Activated CD4-positive, alpha-beta T cell treated with anti-CD3 and anti-CD28 coated beads for 1 hour (primary cell): ENCODE measurements at regions not wholly inside any gene's neighbourhood (a gene's known extent, or its start where the extent isn't known, plus 50 kb on each side); places are given as distances from the start of the nearest gene placed in this dataset.

ENCODE experiments used
- DNase-seq: peaks from one replicate; pipeline ENCODE4 v3.0.0-alpha.2; 2020

- no peak for DNase-seq
These were observed 88.1 kb upstream of the NPVF start for GRCh38 chr7:25316366-25316765.

- DNase-seq = no peak
These were observed 89.8 kb upstream of the NPVF start for GRCh38 chr7:25318047-25318446.

- DNase-seq = no peak
These were observed 91.4 kb upstream of the NPVF start for GRCh38 chr7:25319707-25320106.

- no peak for DNase-seq
These were observed 92.5 kb upstream of the NPVF start for GRCh38 chr7:25320791-25321190.

GRCh38 chr7:25321424-25321823 is 93.1 kb upstream of the NPVF start:
- DNase-seq = no peak

- no peak for DNase-seq
These were observed 94.2 kb upstream of the NPVF start for GRCh38 chr7:25322473-25322872.

- DNase-seq = no peak
These were observed 97.0 kb upstream of the NPVF start for GRCh38 chr7:25325186-25325757.

- DNase-seq = no peak
These were observed 98.3 kb upstream of the NPVF start for GRCh38 chr7:25326501-25327156.

- no peak for DNase-seq
These were observed 101.5 kb upstream of the NPVF start for GRCh38 chr7:25329815-25330214.

GRCh38 chr7:25333296-25333928 is 105.1 kb upstream of the NPVF start:
- no peak for DNase-seq

GRCh38 chr7:25347360-25348066 is 119.2 kb upstream of the NPVF start:
- no peak for DNase-seq

GRCh38 chr7:25348104-25348503 is 119.8 kb upstream of the NPVF start:
- DNase-seq = no peak

GRCh38 chr7:25349283-25350017 is 121.2 kb upstream of the NPVF start:
- no peak for DNase-seq

GRCh38 chr7:25350041-25350440 is 121.8 kb upstream of the NPVF start:
- DNase-seq = no peak

GRCh38 chr7:25351761-25352160 is 123.5 kb upstream of the NPVF start:
- no peak for DNase-seq

GRCh38 chr7:25353196-25353595 is 124.9 kb upstream of the NPVF start:
- no peak for DNase-seq

- DNase-seq = no peak
These were observed 125.4 kb upstream of the NPVF start for GRCh38 chr7:25353732-25354131.

GRCh38 chr7:25356534-25357151 is 128.4 kb upstream of the NPVF start:
- DNase-seq = no peak

GRCh38 chr7:25358926-25359325 is 130.6 kb upstream of the NPVF start:
- no peak for DNase-seq

- DNase-seq = no peak
These were observed 131.3 kb upstream of the NPVF start for GRCh38 chr7:25359471-25360059.

GRCh38 chr7:25360451-25360850 is 132.2 kb upstream of the NPVF start:
- DNase-seq = no peak

- DNase-seq = no peak
These were observed 133.1 kb upstream of the NPVF start for GRCh38 chr7:25361387-25361786.
